ENCODE measurements at regions not wholly inside any gene's neighbourhood (a gene's known extent, or its start where the extent isn't known, plus 50 kb on each side); places are given as distances from the start of the nearest gene placed in this dataset.

- TF ChIP-seq HDGF (IDR thresholded peaks at IDR 0.05; ENCODE audit: borderline replicate concordance) (no peak), CTBP1 (IDR thresholded peaks at IDR 0.05; ENCODE audit: borderline replicate concordance) (no peak), BHLHE40 (IDR thresholded peaks at IDR 0.05; ENCODE audit: borderline replicate concordance) (no peak), FOXM1 (IDR thresholded peaks at IDR 0.05; ENCODE audit: borderline replicate concordance) (no peak), LEF1 (IDR thresholded peaks at IDR 0.05; ENCODE audit: borderline replicate concordance) (no peak), TARDBP (IDR thresholded peaks at IDR 0.05) (no peak)
Measured at GRCh38 chr1:219771080-219771479, 157.3 kb downstream of the SLC30A10 start.

Data from HEK293T (cell line).